ENCODE measurements at regions not wholly inside any gene's neighbourhood (a gene's known extent, or its start where the extent isn't known, plus 50 kb on each side); places are given as distances from the start of the nearest gene placed in this dataset.
A peak's percentile ranks its signal among the peaks of the same experiment; 100 is the strongest.

DNA sequence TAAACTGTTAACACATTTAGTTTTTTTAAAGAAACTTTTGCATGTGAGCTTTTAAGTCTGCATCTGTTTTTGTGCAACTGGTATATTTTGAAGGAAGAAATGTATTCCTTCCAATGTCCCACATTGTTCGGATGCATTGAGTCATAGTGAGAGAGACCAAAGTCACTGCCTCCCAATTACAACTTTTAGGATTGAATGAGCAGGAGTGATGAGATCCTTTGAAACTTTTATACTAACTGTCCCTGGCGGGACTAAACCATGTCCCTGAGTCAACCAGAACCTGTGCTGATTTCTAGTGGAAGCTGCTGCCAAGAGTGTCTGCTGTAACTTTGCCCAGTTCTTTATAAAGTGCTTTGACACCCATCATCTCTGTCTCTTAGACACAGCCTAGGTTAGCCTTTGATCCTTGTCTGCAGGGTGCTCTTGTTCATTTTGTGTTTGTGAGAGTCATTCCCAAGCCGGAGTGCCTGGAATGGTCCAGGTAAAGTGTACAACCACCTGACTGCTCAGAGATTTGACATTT, 122.7 kb downstream of the ZNF518B start:
- no peak for DNase-seq

GRCh38 chr4:10333942-10334341, 123.3 kb downstream of the ZNF518B start:
- DNase-seq = no peak

DNA sequence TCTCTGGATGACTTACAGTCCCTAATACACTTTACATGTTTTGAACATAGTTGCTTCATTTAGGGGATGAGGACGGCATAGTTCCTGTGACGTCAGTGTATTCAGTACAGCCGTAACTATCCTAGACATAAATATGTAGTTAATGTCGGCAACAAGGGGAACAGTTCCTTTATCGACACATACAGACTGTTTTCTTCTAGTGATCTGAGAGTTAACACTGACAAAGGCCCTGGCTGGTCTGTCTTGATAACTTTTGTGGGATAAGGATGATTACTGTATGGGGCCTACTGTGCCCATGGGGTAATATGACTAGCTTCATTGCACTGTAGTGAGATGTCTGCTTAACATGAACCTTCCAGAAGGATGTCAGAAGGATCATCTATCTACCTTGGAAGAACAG, 131.2 kb downstream of the ZNF518B start:
- no peak for DNase-seq

- DNase-seq = no peak
These were observed 135.3 kb downstream of the ZNF518B start for GRCh38 chr4:10321931-10322330.

DNA sequence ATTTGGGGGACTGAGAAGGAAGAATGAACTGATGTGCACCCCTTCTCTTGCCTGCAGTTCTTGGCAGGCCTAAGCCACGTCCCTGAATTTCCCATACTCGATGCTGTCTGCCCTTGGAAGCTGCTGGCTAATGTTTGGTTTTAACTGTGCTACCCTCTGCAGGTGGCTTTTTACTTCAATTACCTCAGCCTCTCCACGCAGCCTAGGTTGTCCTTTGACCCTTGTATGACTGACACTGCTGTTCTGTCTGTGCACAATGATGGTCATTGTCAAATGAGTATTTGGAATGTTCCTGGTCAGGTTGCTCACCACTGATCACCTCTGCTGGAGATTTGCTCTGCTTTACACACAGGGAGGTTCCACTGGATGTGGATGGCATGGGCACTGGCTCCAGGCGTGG, 137.1 kb downstream of the ZNF518B start:
- DNase-seq = no peak

DNA sequence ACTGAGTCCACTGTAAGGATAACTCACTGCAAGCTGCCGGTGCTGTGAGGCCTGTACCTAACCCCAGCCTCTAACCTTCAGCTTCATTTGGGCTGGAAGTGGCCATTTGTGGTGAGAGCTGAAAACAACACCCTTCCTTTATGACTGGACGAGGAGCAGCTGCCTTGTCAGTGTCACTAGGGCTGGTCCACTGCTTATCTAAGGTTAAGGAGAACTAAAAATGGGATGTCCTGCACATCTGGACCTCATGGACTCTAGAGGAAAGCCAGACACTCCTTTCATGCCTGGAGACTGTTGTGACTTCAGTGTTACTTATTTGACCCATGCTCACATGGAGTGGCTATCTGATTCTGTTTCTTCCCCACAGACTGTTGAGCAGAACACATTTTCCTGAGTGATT, 139.9 kb downstream of the ZNF518B start:
- DNase-seq = no peak

- DNase-seq = no peak
These were observed 140.4 kb downstream of the ZNF518B start for GRCh38 chr4:10316851-10317250.

DNA sequence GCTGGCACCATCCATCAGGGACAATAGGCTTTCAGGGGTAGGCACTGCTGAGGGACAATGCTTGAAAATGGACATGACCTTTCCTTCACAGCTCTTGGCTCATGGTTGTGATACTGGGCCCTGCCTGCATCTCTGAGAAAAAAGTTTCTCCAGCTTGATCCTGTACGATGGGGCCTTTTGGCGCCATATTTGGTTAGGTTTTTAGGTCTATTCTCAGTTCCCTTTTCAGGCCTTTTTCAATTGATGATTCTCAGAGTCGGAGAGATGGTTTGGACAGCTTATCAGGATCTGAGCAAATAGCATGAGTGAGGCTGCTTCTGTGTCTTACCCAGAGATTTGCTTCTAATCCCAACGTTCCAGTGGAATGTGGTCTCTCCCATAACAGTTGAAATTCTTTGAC, 141.6 kb downstream of the ZNF518B start:
- no peak for DNase-seq

DNA sequence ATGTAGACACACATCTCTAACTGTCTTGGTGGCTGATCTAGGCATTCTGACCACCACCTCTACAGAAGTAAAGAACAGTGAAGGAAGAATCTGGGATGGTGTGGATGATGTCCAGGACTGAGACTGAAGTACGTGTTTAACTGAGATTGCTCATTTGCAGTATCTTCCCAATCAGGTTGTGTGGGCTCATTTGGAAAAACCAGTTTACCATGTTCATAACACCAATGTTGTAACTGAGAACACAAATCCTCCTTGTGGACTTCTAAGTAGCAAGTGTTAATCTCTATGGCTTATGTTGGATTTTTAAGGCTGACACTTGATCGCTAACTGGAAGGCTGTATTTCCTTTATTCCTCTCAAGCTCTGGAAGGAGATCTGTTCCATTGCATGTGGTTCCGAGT, 144.7 kb downstream of the ZNF518B start:
- DNase-seq = no peak

DNA sequence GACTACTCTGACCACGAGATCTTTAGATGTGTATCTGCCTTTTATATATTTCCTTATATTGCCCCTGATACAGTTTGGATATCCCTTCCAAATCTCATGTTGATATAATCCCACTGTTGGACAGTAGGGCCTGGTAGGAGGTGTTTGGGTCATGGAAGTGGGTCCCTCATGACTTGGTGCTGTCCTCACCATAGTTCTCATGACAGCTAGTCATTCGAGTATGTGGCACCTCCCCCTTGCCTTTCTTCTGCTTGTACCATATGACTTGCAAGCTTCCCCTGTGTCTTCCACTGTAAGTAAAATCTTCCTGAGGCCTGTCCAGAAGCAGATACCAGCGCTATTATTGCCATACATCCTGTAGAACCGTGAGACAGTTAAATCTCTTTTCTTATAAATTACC, 145.3 kb downstream of the ZNF518B start:
- DNase-seq = no peak

DNA sequence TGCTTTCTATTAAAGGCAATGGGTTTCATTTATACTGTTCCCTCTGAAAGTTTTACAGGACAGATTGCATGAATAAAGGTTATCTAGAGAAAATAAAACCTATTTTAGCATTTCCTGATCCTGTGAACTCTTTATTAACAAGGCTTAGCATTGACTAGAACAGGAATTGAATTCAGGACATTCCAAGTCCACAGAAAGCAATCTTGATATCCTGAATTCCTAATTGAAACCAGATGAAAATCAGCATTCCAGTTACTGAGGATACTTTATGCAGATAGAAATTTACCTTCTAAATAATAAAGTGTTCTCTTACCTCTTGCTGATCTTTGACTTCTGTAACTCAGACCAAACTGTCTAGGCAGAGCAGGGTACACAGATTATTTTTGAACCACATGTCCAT, 151.4 kb downstream of the ZNF518B start:
- no peak for DNase-seq

GRCh38 chr4:10303291-10303690, 153.9 kb downstream of the ZNF518B start:
- DNase-seq = no peak

DNA sequence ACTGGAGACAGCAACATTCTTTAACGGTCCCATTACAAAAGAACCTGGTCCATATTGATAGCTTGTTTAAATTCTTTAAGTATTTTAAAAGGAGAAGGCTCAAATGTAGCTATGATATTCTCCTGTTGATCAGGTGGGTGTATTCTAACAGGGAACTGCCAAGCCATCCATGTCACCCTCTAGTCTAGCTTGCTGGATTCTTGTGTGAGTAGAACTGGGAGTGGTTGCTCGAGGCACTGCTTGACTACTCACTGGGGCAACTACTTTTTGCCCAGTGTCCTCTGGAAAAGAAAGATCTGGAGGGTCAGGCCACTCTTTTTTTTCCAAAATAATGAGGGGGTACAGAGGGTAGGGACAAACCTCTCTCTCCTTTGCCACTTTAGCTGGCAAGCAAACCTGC, 155.1 kb downstream of the ZNF518B start:
- DNase-seq = no peak

GRCh38 chr4:10299601-10300000, 157.6 kb downstream of the ZNF518B start:
- no peak for DNase-seq

DNA sequence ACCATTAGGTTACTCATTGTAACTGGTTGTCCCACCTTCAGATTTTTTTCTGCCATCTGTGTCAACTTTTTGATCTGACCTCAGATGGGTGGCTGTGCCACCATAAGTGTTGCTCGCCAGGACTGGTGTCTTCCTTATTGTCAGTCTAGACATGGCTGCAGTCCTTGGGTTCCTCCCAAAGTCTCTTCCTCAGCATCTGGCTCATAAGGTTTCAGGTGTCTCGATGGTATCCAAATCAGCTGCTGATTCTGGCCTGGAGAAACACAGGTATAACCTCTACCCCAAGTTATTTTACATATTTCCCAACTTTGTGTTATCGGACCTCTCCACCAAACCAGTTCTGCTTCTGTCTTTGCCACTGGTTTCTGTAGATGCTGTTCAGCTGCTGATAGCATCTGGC, 158.5 kb downstream of the ZNF518B start:
- DNase-seq = no peak

DNA sequence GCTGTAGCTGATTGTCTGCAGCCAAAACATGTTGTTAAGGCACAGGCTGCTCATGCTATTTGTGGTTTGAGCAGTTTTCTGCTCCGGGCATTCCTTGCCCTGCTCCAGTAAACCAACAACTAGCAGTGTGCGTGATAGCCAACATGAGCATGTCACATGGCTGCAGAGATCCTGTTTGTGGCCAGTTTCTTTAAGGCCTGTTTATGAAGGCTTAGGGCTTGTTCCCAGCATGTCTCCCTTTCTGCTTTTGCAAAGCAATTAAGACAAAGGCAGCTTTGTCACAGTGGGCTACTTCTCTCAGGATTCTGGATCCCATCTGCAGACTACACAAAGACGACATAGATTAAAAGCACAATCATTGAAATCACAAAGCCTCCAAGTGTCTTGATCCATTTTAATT, 160.5 kb downstream of the ZNF518B start:
- peak; percentile 55 for DNase-seq

- DNase-seq = no peak
These were observed 161.9 kb downstream of the ZNF518B start for GRCh38 chr4:10295301-10295700.

DNA sequence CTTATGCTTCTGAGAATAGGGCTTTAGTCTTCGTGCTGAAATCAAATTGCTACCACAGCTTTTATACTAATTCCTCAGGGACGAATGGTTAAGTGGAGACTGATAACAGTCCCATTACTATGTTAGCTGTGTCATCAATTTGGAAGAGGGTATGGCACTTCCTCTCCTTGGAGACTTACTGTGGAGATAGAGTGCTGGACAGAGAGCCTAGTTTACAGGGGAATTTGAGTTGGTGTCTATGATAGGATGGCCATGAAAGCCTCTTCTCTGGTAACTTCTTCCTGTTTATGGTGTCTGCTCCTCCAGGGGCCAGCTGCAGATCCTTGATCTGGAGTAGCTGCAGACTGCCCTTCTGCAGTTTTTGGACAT, 167.7 kb downstream of the ZNF518B start:
- no peak for DNase-seq

- DNase-seq = no peak
These were observed 168.2 kb downstream of the ZNF518B start for GRCh38 chr4:10288830-10289537.

- DNase-seq = no peak
These were observed 168.4 kb upstream of the WDR1 start for GRCh38 chr4:10285028-10285427.

GRCh38 chr4:10283761-10284160, 167.2 kb upstream of the WDR1 start:
- no peak for DNase-seq

DNA sequence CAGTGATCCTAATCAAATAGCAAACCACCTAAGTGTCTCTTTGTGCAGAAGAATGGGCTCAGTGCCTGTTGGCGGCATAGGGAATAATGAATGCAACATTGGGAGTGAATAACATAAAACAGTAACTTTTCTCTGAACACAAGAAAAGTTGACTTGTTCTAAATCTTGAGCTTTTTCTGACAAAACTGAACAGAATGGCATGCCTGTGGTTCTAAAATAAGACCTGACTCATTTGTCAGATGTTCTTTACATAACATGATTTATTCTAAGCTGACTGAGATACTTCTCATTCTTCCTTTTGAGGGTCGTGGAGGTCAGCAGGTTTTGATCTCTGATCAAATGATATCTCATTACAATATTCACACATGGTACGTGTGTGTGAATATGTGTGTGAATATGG, 165.4 kb upstream of the WDR1 start:
- DNase-seq = no peak

GRCh38 chr4:10279261-10279660, 162.7 kb upstream of the WDR1 start:
- DNase-seq = no peak

- DNase-seq = no peak
These were observed 161.5 kb upstream of the WDR1 start for GRCh38 chr4:10278071-10278470.

GRCh38 chr4:10276152-10276551, 159.6 kb upstream of the WDR1 start:
- no peak for DNase-seq

Measured in occipital lobe (tissue), 1 donor.